H1 (cell line): ENCODE measurements at regions not wholly inside any gene's neighbourhood (a gene's known extent, or its start where the extent isn't known, plus 50 kb on each side); places are given as distances from the start of the nearest gene placed in this dataset.
A peak's percentile ranks its signal among the peaks of the same experiment; 100 is the strongest.

Experiments used
- CTCF ChIA-PET: fragments of 300-600 bp; sonication (Branson Sonifier 250); formaldehyde crosslinking; loops from one replicate; lab custom pipeline; 2021; ENCODE audit not compliant: partially characterized antibody; lab: Charles Lee
- POLR2A ChIA-PET: fragments of 300-600 bp; sonication (Branson Sonifier 250); formaldehyde crosslinking; loops from one replicate; lab custom pipeline; 2021; ENCODE audit warnings: inconsistent platforms; ENCODE audit not compliant: partially characterized antibody; lab: Charles Lee
- DNase-seq, 2 experiments: peaks; one replicate each; pipeline versions ENCODE4 v3.0.0 to v3.0.0-alpha.2; 2010 to 2022; ENCODE audit warnings: low spot score in 2 of 2, low read depth in 1 of 2, mixed read lengths in 1 of 2
- FAIRE-seq: peaks from 2 replicates; lab custom pipeline; 2011; peaks lifted over from hg19 to GRCh38; lab: Jason Lieb, UNC
- H2AFZ ChIP-seq: 2 replicates; pipeline ENCODE4 v1.8.1; 2012; ENCODE audit warnings: low read length, inconsistent platforms
- H2AK5ac ChIP-seq: 2 replicates; pipeline ENCODE4 v1.6.1; 2013; ENCODE audit warnings: low read depth, low read length
- H2BK120ac ChIP-seq: replicated peaks from 2 replicates; pipeline ENCODE3; 2013; ENCODE audit warnings: low read depth, low read length, inconsistent platforms
- H2BK12ac ChIP-seq: 2 replicates; pipeline ENCODE4 v1.6.1; 2013; ENCODE audit warnings: low read depth, low read length
- H2BK15ac ChIP-seq: 2 replicates; pipeline ENCODE4 v1.6.1; 2013; ENCODE audit warnings: low read length
- H2BK20ac ChIP-seq: 2 replicates; pipeline ENCODE4 v1.6.1; 2013; ENCODE audit warnings: low read length
- H2BK5ac ChIP-seq: 2 replicates; pipeline ENCODE4 v1.6.1; 2013; ENCODE audit warnings: low read depth, low read length
- H3K14ac ChIP-seq: 2 replicates; pipeline ENCODE4 v1.6.1; 2013; ENCODE audit warnings: inconsistent platforms; ENCODE audit not compliant: insufficient read length
- H3K18ac ChIP-seq: 2 replicates; pipeline ENCODE4 v1.6.1; 2013; ENCODE audit warnings: low read length; ENCODE audit errors: extremely low read depth
- H3K23ac ChIP-seq: 2 replicates; pipeline ENCODE4 v1.6.1; 2013; ENCODE audit warnings: inconsistent platforms; ENCODE audit not compliant: insufficient read length
- H3K23me2 ChIP-seq: 2 replicates; pipeline ENCODE4 v1.6.1; 2013; ENCODE audit warnings: low read depth, low read length
- H3K27ac ChIP-seq: 2 replicates; pipeline ENCODE4 v1.6.1; 2011; ENCODE audit warnings: low read depth, low read length, inconsistent platforms
- H3K27me3 ChIP-seq, 4 experiments: replicated peaks in 1 of 4; 1 replicate in 1 of 4; 2 replicates in 3 of 4; pipeline versions ENCODE4 v1.6.1 to v1.8.1; 2011 to 2013; ENCODE audit warnings: low read length in 3 of 4, mild to moderate bottlenecking in 3 of 4, inconsistent platforms in 2 of 4, mixed read lengths in 2 of 4, moderate library complexity in 1 of 4; ENCODE audit not compliant: control insufficient read depth in 3 of 4, insufficient read depth in 3 of 4; ENCODE audit errors: extremely low read depth in 1 of 4
- H3K36me3 ChIP-seq, 4 experiments: 2 replicates each; pipeline versions ENCODE4 v1.6.1 to v1.8.1; 2011 to 2013; ENCODE audit warnings: mild to moderate bottlenecking in 4 of 4, low read length in 3 of 4, moderate library complexity in 2 of 4, control low read depth in 1 of 4, inconsistent platforms in 1 of 4; ENCODE audit not compliant: insufficient read depth in 4 of 4, control insufficient read depth in 2 of 4
- H3K4ac ChIP-seq: replicated peaks from 2 replicates; pipeline ENCODE3; 2013; ENCODE audit warnings: low read length, low read depth, mixed read lengths, inconsistent platforms; ENCODE audit not compliant: insufficient read length
- H3K4me1 ChIP-seq, 4 experiments: replicated peaks in 1 of 4; 1 replicate in 1 of 4; 2 replicates in 3 of 4; pipeline versions ENCODE4 v1.6.1 to v1.8.1; 2011 to 2013; ENCODE audit warnings: low read length in 3 of 4, inconsistent platforms in 2 of 4, mixed read lengths in 1 of 4; ENCODE audit not compliant: insufficient read depth in 4 of 4, control insufficient read depth in 3 of 4
- H3K4me2 ChIP-seq, 2 experiments: 2 replicates each; pipeline versions ENCODE4 v1.6.1 to v1.8.1; 2011 to 2013; ENCODE audit warnings: low read depth in 2 of 2, low read length in 2 of 2, control low read depth in 1 of 2, inconsistent platforms in 1 of 2, mild to moderate bottlenecking in 1 of 2; ENCODE audit not compliant: insufficient read depth in 1 of 2
- H3K4me3 ChIP-seq, 4 experiments: fragments of 200-600, 300-600 bp in 1 of 4; sonication (generic), shearing (Covaris generic), sonication (Bioruptor Twin) in 1 of 4; 2 replicates each; pipeline versions ENCODE4 v1.5.1 to v1.8.1; 2011 to 2016; ENCODE audit warnings: low read length in 4 of 4, low read depth in 3 of 4, control low read depth in 2 of 4, inconsistent platforms in 2 of 4, mild to moderate bottlenecking in 2 of 4, mixed read lengths in 1 of 4, moderate library complexity in 1 of 4; ENCODE audit not compliant: insufficient read depth in 2 of 4; ENCODE audit errors: extremely low read depth in 1 of 4
- H3K56ac ChIP-seq: replicated peaks from 2 replicates; pipeline ENCODE3; 2013; ENCODE audit warnings: low read depth, mild to moderate bottlenecking, mixed read lengths, low read length, inconsistent platforms; ENCODE audit not compliant: insufficient read length
- H3K79me1 ChIP-seq: 2 replicates; pipeline ENCODE4 v1.6.1; 2013; ENCODE audit warnings: low read depth, low read length, control low read depth
- H3K79me2 ChIP-seq, 2 experiments: 2 replicates each; pipeline versions ENCODE4 v1.6.1 to v1.8.1; 2012 to 2013; ENCODE audit warnings: low read length in 2 of 2, mild to moderate bottlenecking in 2 of 2, inconsistent platforms in 1 of 2; ENCODE audit not compliant: insufficient read depth in 2 of 2, control insufficient read depth in 1 of 2
- H3K9ac ChIP-seq, 4 experiments: replicated peaks in 1 of 4; 1 replicate in 1 of 4; 2 replicates in 3 of 4; pipeline versions ENCODE4 v1.6.1 to v1.8.1; 2011 to 2013; ENCODE audit warnings: low read depth in 3 of 4, low read length in 3 of 4, control low read depth in 2 of 4, mild to moderate bottlenecking in 2 of 4, moderate library complexity in 2 of 4, inconsistent platforms in 1 of 4; ENCODE audit errors: extremely low read depth in 1 of 4
- H3K9me3 ChIP-seq, 2 experiments: 2 replicates each; pipeline versions ENCODE4 v1.6.1 to v1.8.1; 2012 to 2013; ENCODE audit warnings: mild to moderate bottlenecking in 2 of 2, moderate library complexity in 2 of 2, control low read depth in 1 of 2, inconsistent platforms in 1 of 2, low read depth in 1 of 2, low read length in 1 of 2, mixed read lengths in 1 of 2; ENCODE audit not compliant: insufficient read depth in 2 of 2
- H4K20me1 ChIP-seq, 2 experiments: replicated peaks in 1 of 2; 2 replicates each; pipeline versions ENCODE3 to v1.8.1; 2011 to 2013; ENCODE audit warnings: inconsistent platforms in 2 of 2, low read length in 2 of 2, mild to moderate bottlenecking in 1 of 2; ENCODE audit not compliant: insufficient read depth in 2 of 2, control insufficient read depth in 1 of 2
- H4K5ac ChIP-seq: 2 replicates; pipeline ENCODE4 v1.6.1; 2013; ENCODE audit warnings: low read length, low read depth, mixed read lengths, inconsistent platforms; ENCODE audit not compliant: insufficient read length
- H4K8ac ChIP-seq: 2 replicates; pipeline ENCODE4 v1.8.0; 2013; ENCODE audit warnings: mild to moderate bottlenecking, moderate library complexity, low read length, inconsistent platforms; ENCODE audit not compliant: insufficient read depth; ENCODE audit errors: extremely low read depth
- H4K91ac ChIP-seq: replicated peaks from 2 replicates; pipeline ENCODE3; 2013; ENCODE audit warnings: low read length, mixed read lengths, inconsistent platforms; ENCODE audit not compliant: insufficient read length
- CHD1 ChIP-seq: IDR thresholded peaks from 2 replicates; pipeline ENCODE4 v1.6.1; 2012; ENCODE audit warnings: low read depth, low read length, improper control_type of control experiment
- CHD2 ChIP-seq: IDR thresholded peaks from 2 replicates; pipeline ENCODE4 v1.6.1; 2012; ENCODE audit warnings: low read length, improper control_type of control experiment
- MAX ChIP-seq: IDR thresholded peaks from 2 replicates; pipeline ENCODE4 v1.6.1; 2012; ENCODE audit warnings: inconsistent platforms
- RAD21 ChIP-seq, 2 experiments: IDR thresholded peaks in 1 of 2; conservative IDR thresholded peaks in 1 of 2; 2 replicates each; pipeline ENCODE4 v1.6.1; 2011; ENCODE audit warnings: low read depth in 2 of 2, low read length in 2 of 2, improper control_type of control experiment in 1 of 2, inconsistent platforms in 1 of 2, mild to moderate bottlenecking in 1 of 2, moderate library complexity in 1 of 2
- SIN3A ChIP-seq, 2 experiments: IDR thresholded peaks in 1 of 2; conservative IDR thresholded peaks in 1 of 2; 2 replicates each; pipeline ENCODE4 v1.6.1; 2011 to 2012; ENCODE audit warnings: low read length in 2 of 2, improper control_type of control experiment in 1 of 2, low read depth in 1 of 2, mild to moderate bottlenecking in 1 of 2
- SRF ChIP-seq: IDR thresholded peaks from 2 replicates; pipeline ENCODE4 v1.6.1; 2011; ENCODE audit warnings: mild to moderate bottlenecking, low read depth, low read length, moderate library complexity
- TCF12 ChIP-seq: IDR thresholded peaks from 2 replicates; pipeline ENCODE4 v1.6.1; 2011; ENCODE audit warnings: low read depth, mild to moderate bottlenecking, low read length
- WGBS, 2 experiments: shearing (Covaris generic) in 1 of 2; methylation state at CpG; one replicate each; pipeline versions ENCODE4 v1.1.6 to v1.1.7; 2013 to 2015; ENCODE audit warnings: low lambda C conversion rate in 2 of 2, mixed read lengths in 2 of 2, inconsistent platforms in 1 of 2, low coverage in 1 of 2, missing lambda C conversion rate in 1 of 2; ENCODE audit not compliant: insufficient replicate concordance in 2 of 2, insufficient coverage in 1 of 2, insufficient read length in 1 of 2; ENCODE audit errors: extremely low coverage in 1 of 2, missing lambda C conversion rate in 1 of 2; 5-methylcytosine and 5-hydroxymethylcytosine counted together

- no peak overlapping the region for H4K5ac ChIP-seq
- H3K14ac ChIP-seq, result no peak overlapping the region
- no peak overlapping the region for H2BK120ac ChIP-seq
- H3K9ac ChIP-seq, result no peak overlapping the region
- TF ChIP-seq SIN3A (conservative IDR thresholded peaks at IDR 0.05 in 1 of 2, IDR thresholded peaks at IDR 0.05 in 1 of 2; ENCODE audit: low read depth in 1 of 2, low read length in 2 of 2) (no peak), SRF (no peak), CHD1 (no peak), RAD21 (IDR thresholded peaks at IDR 0.05 in 1 of 2, conservative IDR thresholded peaks at IDR 0.05 in 1 of 2; ENCODE audit: low read depth in 2 of 2, low read length in 2 of 2) (no peak), TCF12 (no peak), MAX (no peak), CHD2 (no peak)
- H2BK20ac ChIP-seq, result no peak overlapping the region
- WGBS, 2 experiments, result 76% methylated on average over 12 of the region's 12 CpGs; no CpG with 5 or more reads in 1 of the 2 experiments
- no peak overlapping the region; the same call in 1 of the 2 replicates for H2BK12ac ChIP-seq
- H3K23me2 ChIP-seq, result no peaks in the 10 kb centered on the region
- no peak overlapping the region for H2BK15ac ChIP-seq
- no peaks in the 10 kb centered on the region for H3K27me3 ChIP-seq
- H3K56ac ChIP-seq, result no peak overlapping the region
- H2AK5ac ChIP-seq, result peak overlapping the region; percentile 43; the same call in 1 of the 2 replicates
- H3K18ac ChIP-seq, result no peak overlapping the region
- ChIA-PET POLR2A (interaction anchor here (0.6 to 1.1 kb wide), 3 partner anchors 31 to 70 kb away, joined by 3 to 4 read pairs (median 3); no protein-coding TSS in a partner anchor), CTCF (interaction anchor here (1.3 to 14.9 kb wide), 3 partner anchors 28 to 103 kb away, joined by 3 to 246 read pairs (median 5); no protein-coding TSS in a partner anchor)
- H3K9me3 ChIP-seq, result no peaks in the 10 kb centered on the region
- H3K4ac ChIP-seq, result no peak overlapping the region
- H3K4me2 ChIP-seq, result no peak overlapping the region
- H2AFZ ChIP-seq, result no peak overlapping the region
- H3K36me3 ChIP-seq, result no peaks in the 10 kb centered on the region
- H4K8ac ChIP-seq, result no peak overlapping the region
- H3K79me1 ChIP-seq, result no peaks in the 10 kb centered on the region; the same call in 1 of the 2 replicates
- H3K4me1 ChIP-seq, result peaks cover 4 to 20% (median 11%) of the 10 kb centered on the region in 4 experiments
- 0 out of 2 replicates have a peak overlapping the region, but pooled peaks have one; percentile 40 for H2BK5ac ChIP-seq
- FAIRE-seq (no peak), DNase-seq (no peak)
- H3K23ac ChIP-seq, result no peak overlapping the region
- peaks cover 0 to 49% of the 10 kb centered on the region in 2 experiments; a peak in 2 of 4 replicates for H3K79me2 ChIP-seq
- H4K91ac ChIP-seq, result no peak overlapping the region
- peaks cover 0 to 6% of the 10 kb centered on the region in 2 experiments for H4K20me1 ChIP-seq
- no peak overlapping the region for H3K27ac ChIP-seq
- no peak overlapping the region for H3K4me3 ChIP-seq
Measured at GRCh38 chr9:130763331-130764171, 70.0 kb downstream of the EXOSC2 start.
